Bone marrow (tissue), 2 donors: ENCODE measurements at regions not wholly inside any gene's neighbourhood (a gene's known extent, or its start where the extent isn't known, plus 50 kb on each side); places are given as distances from the start of the nearest gene placed in this dataset.

Experiments used
- DNase-seq, 2 donors: peaks; one replicate each; lab custom pipeline; 2025; lab: John Stamatoyannopoulos, UW

DNA sequence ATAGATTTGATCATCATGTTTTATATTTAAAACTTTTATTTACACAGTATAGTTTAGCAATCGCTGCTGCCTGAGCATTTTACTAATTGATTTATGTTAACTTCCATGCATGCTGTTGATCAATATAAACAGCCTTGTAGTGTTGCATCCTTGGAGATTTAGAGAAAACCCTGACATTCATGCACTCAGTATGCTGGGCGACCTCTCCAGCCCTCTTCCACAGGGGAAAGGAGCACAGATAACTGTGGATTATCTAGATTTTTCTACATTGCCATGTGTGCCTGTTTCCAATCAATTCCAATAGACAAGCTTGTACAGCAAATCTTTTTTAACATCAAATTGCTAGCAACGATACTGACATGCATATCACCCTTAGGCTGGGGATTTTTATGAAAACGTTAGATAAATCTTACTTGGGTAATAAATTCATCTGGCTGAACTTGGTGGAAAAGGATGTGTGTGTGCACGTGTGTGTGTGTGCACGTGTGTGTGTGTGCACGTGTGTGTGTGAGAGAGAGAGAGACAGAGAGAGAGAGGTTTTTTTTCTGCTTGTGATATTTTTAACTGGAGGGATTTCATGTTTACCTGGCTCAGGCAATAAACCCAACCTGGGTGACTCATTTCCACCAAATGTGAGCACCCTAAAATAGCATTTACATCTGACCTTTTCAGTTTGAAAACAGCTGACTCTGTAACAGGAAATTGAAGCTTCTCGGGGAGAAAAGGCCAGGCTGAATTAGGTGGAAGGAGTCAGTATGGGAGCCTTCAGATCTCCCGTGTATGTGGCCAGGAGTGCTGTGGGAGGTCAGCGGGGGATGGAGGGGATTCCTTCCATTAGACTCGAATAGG lies 339.8 kb downstream of the PRDM2 start:
- no peak for DNase-seq

DNA sequence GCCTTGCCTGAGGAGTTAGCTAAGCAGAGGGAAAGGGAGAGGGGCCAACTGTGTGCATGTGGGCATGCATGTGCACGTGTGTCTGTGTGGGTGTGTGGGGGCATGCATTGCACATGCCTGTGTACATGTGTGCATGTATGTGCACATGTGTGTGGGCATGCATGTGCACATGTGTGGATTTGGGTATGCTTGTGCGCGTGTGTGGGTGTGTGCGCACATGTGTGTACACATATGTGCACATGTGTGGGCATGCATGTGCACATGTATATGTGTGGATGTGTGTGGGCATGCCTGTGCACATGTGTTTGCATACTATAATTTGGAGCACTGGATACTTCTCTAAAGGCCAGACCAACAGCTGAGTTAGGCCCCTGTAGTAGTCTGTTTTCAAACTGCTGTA lies 350.0 kb downstream of the PRDM2 start:
- no peak for DNase-seq

DNA sequence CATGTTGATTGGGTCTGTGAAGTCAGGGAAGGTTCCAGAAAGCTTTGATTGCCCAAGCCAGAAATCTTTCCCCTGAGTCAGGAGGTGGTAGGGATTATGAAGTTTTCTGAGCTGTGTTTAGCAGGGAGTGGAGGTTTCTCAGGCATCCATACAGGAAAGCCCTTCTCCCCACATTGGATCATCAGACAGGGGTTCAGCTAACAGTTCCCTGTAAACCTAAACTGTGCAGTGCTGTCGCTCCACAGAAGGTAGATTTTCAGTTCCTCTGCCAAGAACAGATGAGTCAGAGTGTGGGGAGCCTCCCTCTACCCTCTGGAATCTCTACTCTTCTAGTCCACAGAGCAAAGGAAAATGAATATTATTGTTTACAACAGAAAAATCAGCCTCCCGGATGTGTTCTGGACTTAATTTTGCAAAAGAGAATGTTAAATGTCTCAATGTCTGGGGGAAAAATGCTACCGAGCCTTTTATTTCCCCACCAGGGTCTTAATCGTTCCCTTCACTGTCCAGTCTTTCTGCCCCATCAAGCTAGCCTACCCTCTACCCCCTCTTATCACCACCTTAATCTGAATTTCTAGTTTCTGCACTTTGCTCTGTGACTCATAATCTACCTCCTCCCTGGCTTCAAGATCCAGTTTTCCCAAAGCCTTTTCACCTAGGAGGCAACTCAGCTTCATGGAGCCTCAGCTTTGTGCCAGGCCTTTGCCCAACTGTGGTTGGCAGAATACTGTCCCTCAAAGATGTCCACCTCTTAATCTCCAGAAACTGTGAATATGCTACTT lies 355.6 kb downstream of the PRDM2 start:
- DNase-seq, result no peak

DNA sequence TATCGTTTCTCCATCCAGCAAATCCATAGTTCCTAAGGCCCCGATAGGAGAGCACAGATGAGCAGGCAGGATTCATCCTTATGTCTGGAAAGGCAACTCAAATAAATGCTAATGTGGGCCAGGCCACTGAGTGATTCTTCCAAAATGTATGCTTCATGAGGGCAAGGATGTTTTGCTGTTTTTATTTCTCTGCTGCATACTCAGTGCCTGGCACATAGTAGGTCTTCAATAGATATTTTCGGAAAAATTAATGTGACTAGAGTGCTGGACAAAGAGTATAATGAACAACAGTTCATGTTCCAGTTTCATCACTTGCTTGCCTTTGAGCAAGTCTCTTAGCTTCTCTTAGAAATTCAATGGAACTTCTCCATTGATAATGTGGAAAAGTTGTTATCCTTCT lies 357.7 kb downstream of the PRDM2 start:
- DNase-seq, result no peak

DNA sequence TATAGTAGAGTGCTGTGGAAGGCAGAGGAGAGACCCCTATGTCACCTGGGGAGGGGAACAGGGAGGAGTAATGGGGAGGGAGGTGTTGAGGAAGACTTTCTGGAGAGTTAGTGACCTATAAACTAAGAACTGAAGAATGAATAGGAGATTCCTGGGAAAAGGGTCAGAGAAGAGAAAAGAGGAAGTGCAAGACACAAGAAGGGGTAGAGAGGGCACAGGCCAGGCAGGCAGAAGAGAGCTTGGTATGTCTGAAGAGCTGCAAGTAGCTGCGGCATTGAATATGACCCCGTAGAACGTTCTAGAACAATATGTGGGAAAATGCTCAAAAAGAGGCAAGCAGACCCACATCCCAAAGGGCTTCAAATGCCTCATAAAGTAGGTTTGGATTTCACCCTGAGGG lies 361.2 kb downstream of the PRDM2 start:
- no peak for DNase-seq

DNA sequence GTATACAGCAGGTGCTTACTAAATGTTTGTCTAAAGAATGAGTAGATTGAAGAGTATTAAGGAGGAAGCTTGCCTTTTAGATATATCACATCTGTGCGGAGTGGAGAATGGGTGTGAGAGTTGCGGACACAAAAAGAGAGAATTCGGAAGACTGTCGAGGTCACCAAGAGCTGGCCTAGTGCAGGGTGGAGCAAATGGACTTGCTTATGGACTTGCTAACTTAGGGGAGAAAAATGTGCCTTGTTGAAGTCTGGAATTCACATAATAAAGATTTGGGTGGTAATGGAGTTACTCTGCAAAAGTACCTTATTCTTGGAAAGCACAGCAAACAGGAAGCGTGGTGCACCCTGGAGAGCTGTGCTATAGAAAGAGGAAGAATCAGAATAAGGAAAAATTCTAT lies 361.7 kb downstream of the PRDM2 start:
- DNase-seq, result no peak

DNA sequence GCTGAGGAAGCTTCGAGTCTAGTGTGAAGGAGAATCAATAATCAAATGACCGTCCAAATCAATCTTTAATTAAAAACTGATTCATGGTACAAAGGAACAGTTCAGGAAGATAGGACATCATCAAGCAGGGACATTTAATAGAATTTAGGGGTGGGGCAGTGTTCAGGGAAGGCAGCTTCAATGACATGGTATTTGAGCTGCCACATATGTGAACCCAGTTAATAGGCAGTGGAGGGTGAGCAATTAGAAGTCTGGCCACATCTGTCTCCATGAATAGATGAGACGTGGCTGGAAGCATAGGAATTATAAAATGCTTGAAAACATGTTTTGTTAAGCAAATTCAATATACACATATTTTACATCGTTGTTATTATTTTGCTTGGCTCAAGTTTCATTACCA lies 362.7 kb downstream of the PRDM2 start:
- no peak for DNase-seq

DNA sequence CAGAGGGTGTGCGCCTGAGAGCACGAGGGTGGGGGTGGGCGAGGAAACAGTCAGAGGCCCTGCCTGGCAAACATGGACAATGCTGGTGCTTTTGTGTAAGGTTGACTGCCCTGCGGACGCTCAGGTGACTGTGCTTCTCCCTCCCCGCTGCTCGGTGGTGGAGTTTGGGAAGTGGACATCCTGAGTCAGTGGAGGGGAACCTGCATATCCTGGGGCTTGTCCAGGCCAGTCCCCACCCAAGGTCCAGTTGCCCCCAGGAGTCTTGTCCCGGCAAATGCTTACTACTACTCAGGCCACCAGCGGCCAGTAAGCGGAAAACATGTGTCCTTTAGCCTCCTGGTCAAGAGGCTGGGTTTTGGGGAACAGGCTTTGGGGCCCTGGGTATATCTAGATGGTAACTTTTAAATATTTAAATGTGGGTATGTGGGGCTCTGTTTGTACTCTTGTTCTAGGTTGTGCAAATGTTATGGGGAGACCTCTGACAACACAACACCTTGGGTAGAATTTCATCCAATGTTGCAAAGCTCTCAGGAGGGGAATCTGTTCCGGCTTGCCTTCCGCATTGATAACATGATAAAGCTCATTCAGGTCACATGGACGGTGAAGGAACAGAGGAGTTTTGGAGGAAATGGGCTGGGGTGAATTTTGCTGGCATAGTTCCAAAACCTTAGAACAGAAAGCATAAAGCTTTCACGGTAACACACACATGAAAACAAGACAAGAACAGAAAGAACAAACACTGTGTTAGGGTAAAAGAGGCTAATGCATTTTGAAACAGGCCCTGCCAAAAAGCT lies 364.9 kb downstream of the PRDM2 start:
- DNase-seq, result no peak

DNA sequence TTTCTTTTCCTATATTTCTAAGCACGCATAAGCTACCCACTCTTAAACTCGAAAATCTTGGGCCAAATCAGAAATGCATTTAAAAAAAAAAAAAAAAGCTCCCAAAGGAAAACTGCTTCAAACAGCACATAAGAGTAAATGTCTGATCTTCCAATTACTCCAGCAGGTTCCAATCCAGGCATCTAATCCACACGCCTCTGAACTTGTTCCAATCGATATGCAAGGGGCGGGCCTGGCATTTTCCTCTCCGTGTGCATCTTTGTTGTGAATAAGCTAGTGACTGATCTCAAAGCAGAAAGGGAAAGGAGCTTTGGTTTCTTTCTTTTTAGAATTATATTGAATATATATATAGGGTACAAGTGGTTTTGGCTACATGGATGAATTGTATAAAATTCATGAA lies 365.5 kb downstream of the PRDM2 start:
- no peak for DNase-seq

DNA sequence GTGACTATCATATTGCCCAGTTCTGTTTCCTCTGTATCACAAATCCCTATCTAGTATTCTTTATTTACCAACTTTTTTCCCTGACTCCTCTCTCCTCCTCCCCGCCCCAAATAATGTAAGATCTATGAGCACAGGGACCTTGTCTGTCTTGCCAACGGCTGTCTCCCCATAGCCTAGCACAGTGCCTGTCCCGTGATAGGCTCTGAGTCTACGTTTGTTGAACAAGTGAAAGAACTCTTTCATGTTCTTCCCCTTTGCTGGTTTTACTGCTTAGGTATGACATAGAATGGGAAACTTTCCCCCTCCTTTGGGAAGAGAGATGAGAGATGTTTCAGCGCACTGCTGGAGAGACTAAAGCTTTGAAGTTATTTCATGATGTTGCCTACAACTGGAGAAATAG lies 367.0 kb downstream of the PRDM2 start:
- no peak for DNase-seq

DNA sequence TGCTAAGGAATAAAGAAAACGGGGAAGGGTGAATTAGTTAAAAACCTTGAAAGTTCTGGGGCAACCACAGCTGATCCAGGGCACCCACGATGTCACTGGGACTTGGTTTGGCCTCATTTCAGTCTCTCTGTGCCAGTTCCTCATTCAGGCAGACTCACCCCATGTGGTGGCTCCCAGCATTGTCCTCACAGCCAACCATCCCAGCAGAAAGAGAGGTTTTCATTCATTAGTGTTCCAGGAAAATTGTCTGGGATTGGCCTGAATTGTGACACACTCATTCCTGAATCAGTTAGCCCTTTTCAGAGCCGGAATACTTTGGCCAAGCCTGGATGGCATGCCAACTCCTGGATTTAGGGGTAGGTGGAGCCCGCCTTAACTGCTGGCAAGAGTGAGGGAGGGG lies 367.7 kb downstream of the PRDM2 start:
- DNase-seq, result no peak

DNA sequence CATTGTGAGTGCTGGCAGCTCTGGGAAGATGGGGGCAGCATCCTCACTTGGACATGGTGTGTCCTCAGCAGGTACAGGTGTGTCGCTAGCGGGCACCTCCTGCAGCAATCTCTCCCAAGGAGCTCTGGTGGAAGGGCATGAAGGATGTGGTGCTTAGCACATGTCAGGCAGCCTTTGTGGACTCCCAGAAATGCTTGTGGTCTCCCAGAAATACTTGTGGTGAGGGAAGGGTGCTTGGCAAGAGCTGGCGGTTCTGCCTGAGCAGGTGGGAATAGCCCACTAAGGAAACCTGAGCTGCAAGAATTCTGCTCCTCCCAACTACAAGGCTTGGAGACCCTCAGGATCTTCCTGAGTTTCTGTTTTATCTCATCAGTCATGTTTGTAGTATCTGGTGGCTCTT lies 371.6 kb downstream of the PRDM2 start:
- no peak for DNase-seq

DNA sequence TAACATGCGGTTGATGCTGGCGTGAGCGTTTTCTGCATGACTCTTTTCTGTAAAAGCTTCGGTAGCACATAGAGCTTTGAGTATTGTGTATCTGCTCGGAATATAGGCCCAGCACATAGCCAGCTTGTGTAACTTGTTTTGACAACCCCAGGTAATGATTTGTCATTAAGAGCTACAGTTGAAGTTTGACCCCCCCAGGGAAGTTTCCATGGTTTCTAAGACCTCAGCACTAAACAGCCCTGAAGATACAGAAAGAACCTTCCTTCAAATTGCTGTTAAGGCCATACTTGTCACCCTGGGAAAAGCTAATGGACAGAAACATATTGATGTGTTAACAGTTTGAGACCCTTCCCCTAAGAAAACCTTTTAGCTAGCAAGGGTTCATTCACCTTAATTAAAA lies 380.7 kb downstream of the PRDM2 start:
- no peak for DNase-seq

DNA sequence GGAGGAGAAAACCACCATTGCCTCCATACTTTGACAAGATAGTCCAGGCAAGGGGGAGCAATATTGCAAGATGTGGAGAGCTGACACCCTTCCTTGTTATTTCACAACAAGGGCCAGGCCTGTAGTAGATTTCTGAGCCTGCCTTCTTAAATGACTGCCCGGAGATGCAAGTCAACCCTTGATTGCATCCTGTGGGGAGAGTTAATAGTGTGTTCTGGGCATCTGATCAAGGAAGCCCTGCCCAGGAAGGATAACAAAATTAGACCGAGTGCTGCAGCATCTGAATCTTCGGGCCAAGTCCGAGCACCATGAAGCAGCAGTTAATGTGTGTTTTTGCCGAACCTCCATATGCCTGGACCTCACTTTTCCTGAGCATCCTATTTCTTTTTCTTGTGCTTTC lies 382.3 kb downstream of the PRDM2 start:
- DNase-seq, result no peak

DNA sequence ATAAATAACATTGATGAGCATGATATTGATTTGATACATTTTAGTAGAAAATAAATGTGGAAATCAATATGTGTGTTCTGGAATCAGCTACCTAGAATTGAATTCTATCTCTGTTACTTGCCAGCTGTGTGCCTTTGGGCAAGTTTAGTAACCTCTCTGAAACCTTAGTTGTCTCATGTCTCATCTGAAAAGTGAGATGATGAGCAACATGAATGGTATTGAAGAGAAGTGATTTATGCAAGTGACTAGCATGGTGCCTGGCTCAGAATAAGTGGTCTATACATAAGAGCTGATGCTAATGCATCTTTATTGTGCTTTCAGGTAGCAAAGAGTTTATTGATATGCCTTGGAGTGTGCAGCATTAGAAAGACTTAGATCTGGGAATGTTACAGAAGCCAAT lies 383.3 kb downstream of the PRDM2 start:
- DNase-seq, result no peak

DNA sequence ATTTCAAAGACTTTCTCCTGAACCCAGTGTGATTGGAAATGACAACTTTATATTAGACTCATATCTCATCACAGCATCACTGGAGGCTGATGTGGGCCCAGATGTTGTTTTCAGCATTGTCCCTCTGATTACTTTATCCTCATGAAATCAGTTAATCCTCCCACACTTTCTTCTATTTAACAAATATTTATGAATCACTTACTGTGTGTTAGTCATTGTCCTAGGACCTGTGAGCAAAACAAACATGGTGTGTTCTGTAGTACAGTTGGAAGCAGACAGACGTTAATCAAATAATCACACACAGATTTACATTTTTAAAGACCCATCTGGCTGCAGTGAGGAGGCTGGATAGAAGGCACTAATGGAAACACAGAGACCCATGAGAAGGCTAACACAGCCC lies 383.7 kb downstream of the PRDM2 start:
- DNase-seq, result no peak

DNA sequence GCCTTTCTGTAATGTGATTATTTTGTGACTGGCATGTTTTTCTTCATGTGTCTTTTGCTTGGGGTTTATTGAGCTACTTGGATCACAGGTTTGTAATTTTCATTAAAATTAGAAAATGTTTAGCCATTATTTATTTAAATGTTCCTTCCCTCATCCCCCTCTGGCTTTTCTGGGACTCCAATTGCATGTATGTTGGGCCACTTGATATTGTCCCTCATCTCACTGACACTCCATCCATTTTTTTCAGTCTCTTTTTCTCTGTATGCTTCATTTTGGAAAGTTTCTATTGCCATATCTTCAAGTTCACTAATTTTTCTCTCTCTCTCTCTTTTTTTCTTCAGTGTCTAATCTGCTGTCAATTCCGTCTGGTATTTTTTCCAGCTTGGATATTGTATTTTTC lies 390.1 kb downstream of the PRDM2 start:
- no peak for DNase-seq

DNA sequence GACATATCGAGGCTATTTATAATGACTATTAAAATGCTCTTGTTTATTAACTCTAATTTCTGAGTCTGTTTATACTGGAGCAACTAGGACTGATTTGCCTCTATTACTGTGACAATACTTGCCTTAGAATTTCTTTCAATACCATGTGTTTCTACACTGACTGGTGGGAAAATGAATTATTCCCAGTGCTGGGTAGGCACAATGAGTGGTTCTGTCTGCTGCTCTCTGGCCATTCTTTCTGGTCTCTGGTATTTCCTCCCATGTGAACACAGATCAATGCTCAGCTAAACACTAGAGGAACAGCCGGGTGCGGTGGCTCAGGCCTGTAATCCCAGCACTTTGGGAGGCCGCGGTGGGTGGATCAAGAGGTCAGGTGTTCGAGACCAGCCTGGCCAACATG lies 390.5 kb downstream of the PRDM2 start:
- no peak for DNase-seq

DNA sequence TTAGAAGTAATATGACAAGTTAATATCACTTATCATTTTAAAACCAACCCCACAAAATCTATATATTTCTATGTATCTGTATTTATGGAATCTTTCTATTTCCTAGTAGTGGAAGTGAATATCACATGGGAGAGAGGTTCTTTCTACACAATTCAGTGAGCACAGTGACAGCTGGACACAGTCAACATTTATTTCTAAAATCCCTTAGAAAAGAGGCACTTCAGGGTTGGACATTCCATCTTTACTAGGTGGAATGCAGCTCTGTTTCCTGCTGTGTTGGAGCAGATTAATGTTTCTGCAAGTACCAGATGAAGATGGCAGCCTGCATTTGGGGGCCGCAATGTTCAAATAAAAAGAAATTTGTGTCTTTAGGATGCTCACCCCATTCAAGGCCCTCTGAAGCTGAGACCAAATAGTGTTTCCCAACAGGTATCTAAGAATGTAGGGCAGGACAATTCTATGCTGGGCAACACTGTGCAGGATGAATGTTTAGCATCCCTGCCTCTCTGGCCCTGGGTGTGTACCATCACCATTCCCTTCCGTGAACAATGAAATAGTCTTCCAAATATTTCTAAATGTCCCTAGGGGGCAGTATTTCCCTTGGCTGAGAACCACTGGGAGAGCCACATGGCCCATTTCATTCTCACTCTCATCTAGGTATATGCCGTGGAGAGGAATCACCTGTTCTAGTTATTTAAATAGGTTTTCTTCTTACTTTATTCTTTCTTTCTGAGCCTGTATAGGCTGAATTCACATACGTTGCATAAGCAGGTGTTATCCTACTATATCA lies 394.8 kb downstream of the PRDM2 start:
- DNase-seq, result peak in 1 of 2 donors; percentile 4

DNA sequence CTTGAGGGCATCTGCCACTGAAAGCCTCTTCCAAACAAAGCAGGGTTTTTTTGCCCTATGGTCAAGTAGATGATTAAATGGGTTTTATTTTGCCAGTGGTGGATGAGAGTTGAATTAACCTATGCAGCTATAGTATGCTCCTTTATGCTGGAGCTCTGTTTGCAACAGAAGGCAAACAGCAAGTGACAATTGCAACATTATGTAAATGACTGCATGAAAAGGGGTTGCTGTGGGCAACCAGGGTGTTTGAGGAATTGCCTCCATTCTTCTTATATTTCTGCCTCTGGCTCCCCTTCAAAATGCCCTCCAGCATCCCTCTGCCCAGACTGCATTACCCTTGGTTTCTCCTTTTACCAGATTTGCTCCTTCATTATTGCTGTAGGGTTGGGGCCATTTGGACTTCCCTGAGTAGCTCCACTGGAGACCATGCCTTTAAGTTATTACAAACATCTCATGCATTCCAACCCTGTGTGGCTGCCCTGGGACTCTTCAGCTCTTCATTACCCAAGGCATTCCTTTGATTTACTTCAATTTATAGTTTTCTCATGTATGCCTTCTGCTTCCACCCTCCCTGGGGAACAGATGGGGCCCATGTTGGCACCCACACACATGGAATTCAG lies 398.4 kb downstream of the PRDM2 start:
- DNase-seq, result no peak

DNA sequence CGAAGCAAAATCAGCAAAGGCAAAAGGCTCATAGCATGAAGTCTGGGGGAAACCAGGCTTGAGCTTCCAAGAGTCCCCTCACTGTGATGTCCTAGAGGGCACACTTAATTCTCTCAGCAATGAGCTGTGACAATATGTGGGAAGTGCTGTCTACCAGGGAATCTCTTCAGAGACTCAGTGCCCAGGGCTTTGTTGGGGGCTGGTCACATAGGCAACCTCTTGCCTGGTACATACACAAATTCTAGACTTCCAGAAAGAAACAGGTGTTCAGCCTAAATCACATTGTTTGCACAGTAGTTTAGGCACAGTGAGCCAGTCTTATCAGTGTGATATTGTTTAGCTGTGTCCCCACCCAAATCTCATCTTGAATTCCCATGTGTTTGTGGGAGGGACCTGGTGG lies 400.5 kb downstream of the PRDM2 start:
- DNase-seq, result no peak
